ENCODE measurements at regions not wholly inside any gene's neighbourhood (a gene's known extent, or its start where the extent isn't known, plus 50 kb on each side); places are given as distances from the start of the nearest gene placed in this dataset.
"Not testable (repeated sequence)": the region's sequence is repeated elsewhere in the genome, so short reads cannot be mapped to it uniquely, and the experiment has no call there.

DNA sequence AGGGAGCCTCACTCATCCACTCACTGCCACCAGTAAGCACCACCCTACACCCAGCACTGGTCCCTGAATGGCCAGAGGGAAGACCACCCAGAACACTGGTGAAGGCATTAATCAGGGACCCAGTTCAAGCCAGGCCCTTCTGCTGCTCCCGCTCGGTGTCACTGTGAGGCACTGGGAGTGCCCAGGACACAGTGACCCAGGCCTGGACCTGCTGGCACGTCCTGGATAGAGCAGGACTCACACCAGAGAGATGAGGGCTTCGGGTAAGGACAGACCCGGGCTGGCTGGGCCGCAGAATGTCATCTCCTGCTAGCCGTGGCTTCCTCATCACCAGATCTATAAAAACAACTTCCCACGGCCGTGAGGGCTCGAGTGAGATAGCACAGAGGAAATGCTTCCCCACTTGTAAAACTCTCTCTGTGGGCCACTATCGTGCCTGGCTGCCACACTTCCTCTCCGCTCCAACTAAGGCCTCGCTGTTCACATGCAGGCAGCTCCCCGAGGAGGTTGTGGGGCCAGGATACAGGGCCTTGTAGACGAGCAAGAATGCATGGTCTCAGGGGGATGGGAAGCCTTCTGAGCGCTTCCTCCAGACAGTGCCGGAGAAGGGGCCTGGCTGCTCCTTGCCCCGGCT, 158.1 kb downstream of the NPIPB11 start:
- H3K36me3 ChIP-seq (ENCODE audit: insufficient read depth, low read length); H3K4me3 ChIP-seq (ENCODE audit: low read depth in 1 of 2, low read length in 2 of 2); H3K9ac ChIP-seq (ENCODE audit: low read length); H3K4me1 ChIP-seq (ENCODE audit: insufficient read depth, low read length); H3K27me3 ChIP-seq (ENCODE audit: control insufficient read depth in 1 of 2, insufficient read depth in 2 of 2, low read length in 2 of 2); H3K27ac ChIP-seq (ENCODE audit: low read depth, low read length); H3K9me3 ChIP-seq (ENCODE audit: low read length): not testable (repeated sequence)

DNA sequence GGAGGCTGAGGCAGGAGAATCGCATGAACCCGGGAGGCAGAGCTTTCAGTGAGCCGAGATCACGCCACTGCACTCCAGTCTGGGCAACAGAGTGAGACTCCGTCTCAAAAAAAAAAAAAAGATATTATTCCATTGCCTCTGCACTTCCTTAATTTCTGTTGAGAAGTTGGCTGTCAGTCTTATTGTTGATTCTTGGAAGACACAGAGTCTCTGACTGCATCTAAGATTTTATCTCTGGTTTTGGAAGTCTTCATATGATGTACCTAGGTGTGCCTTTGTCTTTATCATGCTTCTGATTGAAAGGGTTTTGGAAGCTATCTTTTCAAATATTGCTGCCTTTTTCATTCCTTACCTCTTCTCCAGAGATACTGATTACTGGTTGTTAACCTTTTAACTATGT, 160.4 kb downstream of the NPIPB11 start:
- H3K9ac ChIP-seq (ENCODE audit: low read length); H3K36me3 ChIP-seq (ENCODE audit: insufficient read depth, low read length); H3K27me3 ChIP-seq (ENCODE audit: control insufficient read depth in 1 of 2, insufficient read depth in 2 of 2, low read length in 2 of 2); H3K4me1 ChIP-seq (ENCODE audit: insufficient read depth, low read length); H3K27ac ChIP-seq (ENCODE audit: low read depth, low read length); H3K4me3 ChIP-seq (ENCODE audit: low read depth in 1 of 2, low read length in 2 of 2); H3K9me3 ChIP-seq (ENCODE audit: low read length): not testable (repeated sequence)

DNA sequence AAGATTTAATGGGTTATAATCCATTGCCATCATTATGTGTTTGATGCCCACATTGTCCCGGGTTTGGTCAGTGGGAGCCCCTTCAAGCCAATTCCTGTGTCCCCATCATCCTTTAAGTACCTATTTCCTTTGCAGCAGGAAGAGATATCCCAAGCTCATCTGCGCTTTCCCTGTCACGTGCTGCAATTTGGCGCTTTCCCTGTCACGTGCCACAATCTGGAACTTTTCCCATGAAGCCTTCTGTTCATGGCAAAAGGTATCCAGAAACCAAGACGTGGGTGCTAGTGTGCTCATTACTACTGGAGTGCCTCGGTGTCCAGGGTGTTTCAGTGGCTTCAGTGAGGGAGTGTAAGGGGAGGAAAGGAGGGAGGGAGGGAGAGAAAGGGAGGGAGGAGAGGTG, 168.5 kb downstream of the NPIPB11 start:
- Histone ChIP-seq H3K27ac (ENCODE audit: low read depth, low read length) (no peak overlapping the region), H3K4me3 (ENCODE audit: low read depth in 1 of 2, low read length in 2 of 2) (no peak overlapping the region), H3K9me3 (ENCODE audit: low read length) (no peaks in the 10 kb centered on the region), H3K36me3 (ENCODE audit: insufficient read depth, low read length) (no peaks in the 10 kb centered on the region), H3K9ac (ENCODE audit: low read length) (no peak overlapping the region), H3K27me3 (ENCODE audit: control insufficient read depth in 1 of 2, insufficient read depth in 2 of 2, low read length in 2 of 2) (no peaks in the 10 kb centered on the region), H3K4me1 (ENCODE audit: insufficient read depth, low read length) (no peaks in the 10 kb centered on the region)

DNA sequence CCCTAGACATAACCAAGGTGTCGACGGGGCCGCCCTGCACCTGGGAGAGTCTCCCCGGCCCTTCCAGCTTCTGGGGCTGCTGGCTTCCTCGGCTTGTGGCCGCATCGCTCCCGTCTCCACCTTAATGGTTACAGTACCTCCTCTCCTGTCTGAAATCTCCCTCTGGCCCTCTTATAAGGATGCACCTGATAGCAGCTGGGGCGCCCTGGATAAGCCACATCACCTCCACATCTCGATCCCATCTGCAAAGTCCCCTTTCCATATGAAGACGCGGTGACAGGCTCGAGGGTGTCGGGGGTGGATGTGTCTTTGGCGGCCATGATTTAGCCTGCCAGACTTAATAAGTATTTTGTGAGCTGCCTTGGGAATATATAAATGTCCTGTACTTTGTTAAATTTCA, 169.0 kb downstream of the NPIPB11 start:
- H3K36me3 ChIP-seq (ENCODE audit: insufficient read depth, low read length); H3K9me3 ChIP-seq (ENCODE audit: low read length); H3K4me1 ChIP-seq (ENCODE audit: insufficient read depth, low read length); H3K9ac ChIP-seq (ENCODE audit: low read length); H3K4me3 ChIP-seq (ENCODE audit: low read depth in 1 of 2, low read length in 2 of 2); H3K27me3 ChIP-seq (ENCODE audit: control insufficient read depth in 1 of 2, insufficient read depth in 2 of 2, low read length in 2 of 2); H3K27ac ChIP-seq (ENCODE audit: low read depth, low read length): not testable (repeated sequence)

DNA sequence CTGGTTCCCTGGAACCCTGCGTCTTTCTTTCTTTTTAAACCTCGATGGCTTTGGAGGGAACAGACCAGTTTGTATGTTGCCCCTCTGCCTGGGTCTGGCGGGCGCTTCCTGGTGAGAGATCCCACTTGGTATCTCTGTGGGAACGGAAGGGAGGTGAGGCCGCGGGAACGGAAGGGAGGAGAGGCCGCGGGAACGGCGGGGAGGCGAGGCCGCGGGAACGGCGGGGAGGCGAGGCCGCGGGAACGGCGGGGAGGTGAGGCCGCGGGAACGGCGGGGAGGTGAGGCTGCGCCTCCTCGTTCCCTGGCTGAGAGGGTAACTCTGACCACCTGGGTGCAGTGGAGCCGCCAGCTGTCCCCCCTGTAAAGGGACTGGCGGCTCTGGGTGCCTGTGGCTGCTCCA, 169.5 kb downstream of the NPIPB11 start:
- not testable (repeated sequence) for H3K27me3 ChIP-seq (ENCODE audit: control insufficient read depth in 1 of 2, insufficient read depth in 2 of 2, low read length in 2 of 2); H3K9ac ChIP-seq (ENCODE audit: low read length); H3K27ac ChIP-seq (ENCODE audit: low read depth, low read length); H3K4me1 ChIP-seq (ENCODE audit: insufficient read depth, low read length); H3K4me3 ChIP-seq (ENCODE audit: low read depth in 1 of 2, low read length in 2 of 2); H3K36me3 ChIP-seq (ENCODE audit: insufficient read depth, low read length); H3K9me3 ChIP-seq (ENCODE audit: low read length)

DNA sequence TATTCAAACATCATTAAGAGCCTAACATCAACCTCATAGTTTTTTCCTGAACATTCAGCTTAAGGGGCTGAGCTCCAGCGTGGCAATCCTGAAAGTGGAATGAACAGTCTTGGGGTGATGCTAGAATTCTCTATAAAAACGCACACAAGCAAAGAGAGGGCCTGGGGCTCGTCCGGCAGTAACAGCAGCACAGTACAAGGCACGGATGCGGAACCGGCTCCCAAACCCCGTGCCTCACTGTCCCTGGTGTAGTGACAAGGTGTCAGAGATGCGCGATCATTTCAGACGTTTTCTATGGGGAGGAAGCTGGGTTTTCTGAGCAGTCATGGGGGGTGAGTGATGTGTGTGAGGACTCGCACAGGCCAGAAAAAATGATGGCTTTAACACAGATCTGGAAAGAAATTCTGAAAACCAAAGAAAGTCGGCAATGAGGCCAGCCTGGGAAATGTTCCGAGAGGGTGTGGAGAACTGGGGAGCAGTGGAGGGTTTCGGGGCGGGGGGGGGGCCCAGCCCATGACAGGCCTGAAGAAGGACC, 170.6 kb downstream of the NPIPB11 start:
- not testable (repeated sequence) for H3K9me3 ChIP-seq (ENCODE audit: low read length); H3K9ac ChIP-seq (ENCODE audit: low read length); H3K4me3 ChIP-seq (ENCODE audit: low read depth in 1 of 2, low read length in 2 of 2); H3K4me1 ChIP-seq (ENCODE audit: insufficient read depth, low read length); H3K27me3 ChIP-seq (ENCODE audit: control insufficient read depth in 1 of 2, insufficient read depth in 2 of 2, low read length in 2 of 2); H3K27ac ChIP-seq (ENCODE audit: low read depth, low read length); H3K36me3 ChIP-seq (ENCODE audit: insufficient read depth, low read length)

DNA sequence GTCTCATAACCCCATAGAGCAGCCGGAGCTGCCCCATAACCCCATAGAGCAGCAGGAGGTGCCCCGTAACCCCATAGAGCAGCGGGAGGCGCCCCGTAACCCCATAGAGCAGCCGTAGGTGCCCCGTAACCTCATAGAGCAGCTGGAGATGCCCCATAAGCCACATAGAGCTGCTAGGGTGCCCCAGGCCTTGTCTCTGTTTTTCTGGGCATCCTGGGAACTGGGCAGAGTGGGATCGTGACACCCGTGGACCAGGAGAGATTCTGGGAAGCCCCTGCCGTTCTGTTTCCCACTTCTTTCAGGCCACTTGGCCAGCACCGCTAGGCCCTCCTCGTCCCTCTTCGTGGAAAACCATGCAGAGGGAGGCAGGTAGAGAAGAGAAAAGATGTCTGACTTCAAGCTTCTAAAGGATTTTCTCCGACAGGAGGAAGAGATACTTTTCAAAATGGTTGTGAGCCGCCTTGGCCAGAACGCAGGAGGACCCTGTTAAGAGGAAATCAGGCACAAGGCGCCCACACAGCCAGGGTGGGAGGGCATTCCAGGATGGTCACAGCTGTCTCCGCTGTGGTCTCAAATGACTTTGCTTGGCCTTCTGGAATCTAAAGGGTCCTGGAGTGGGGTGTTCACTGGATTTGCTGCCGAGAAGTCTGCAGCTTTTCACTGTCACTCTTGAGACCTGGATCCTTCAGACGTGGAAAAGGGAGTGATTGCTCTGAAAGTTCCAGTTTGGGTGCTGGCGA, 171.8 kb downstream of the NPIPB11 start:
- not testable (repeated sequence) for H3K27me3 ChIP-seq (ENCODE audit: control insufficient read depth in 1 of 2, insufficient read depth in 2 of 2, low read length in 2 of 2); H3K9ac ChIP-seq (ENCODE audit: low read length); H3K4me1 ChIP-seq (ENCODE audit: insufficient read depth, low read length); H3K27ac ChIP-seq (ENCODE audit: low read depth, low read length); H3K36me3 ChIP-seq (ENCODE audit: insufficient read depth, low read length); H3K9me3 ChIP-seq (ENCODE audit: low read length); H3K4me3 ChIP-seq (ENCODE audit: low read depth in 1 of 2, low read length in 2 of 2)

DNA sequence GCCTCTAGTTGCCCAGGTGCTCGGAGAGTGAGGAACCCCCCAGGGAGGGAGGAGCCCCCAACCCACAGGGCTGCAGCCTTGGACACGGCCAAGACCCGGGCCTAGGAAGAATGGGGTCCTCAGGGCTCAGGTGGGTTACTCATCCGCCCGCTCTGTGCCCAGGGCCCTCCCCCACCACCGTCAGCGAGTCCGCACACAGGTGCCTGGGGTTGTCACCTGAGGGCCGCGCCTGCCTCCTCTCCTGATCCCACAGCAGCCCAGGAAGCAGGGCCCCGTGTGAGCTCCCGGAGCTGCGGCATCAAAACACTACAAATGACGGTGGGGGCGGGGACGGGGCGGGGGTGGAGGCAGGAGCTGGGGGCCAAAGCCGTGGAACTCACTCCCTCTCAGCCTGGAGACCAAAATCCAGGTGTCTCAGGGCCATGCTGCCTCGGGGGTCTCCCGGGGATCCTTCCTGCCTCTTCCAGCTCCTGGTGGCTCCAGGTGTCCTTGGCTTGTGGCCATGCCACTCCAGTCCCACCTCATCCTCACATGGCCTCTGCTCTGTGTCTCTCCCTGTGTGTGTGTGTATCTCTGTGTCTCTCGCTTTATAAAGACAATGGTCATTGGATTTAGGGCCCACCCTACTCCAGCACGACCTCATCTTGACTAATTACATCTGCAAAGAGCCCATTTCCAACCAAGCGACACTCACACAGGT, 172.7 kb downstream of the NPIPB11 start:
- H3K27me3 ChIP-seq (ENCODE audit: control insufficient read depth in 1 of 2, insufficient read depth in 2 of 2, low read length in 2 of 2); H3K9ac ChIP-seq (ENCODE audit: low read length); H3K4me3 ChIP-seq (ENCODE audit: low read depth in 1 of 2, low read length in 2 of 2); H3K9me3 ChIP-seq (ENCODE audit: low read length); H3K27ac ChIP-seq (ENCODE audit: low read depth, low read length); H3K36me3 ChIP-seq (ENCODE audit: insufficient read depth, low read length); H3K4me1 ChIP-seq (ENCODE audit: insufficient read depth, low read length): not testable (repeated sequence)

DNA sequence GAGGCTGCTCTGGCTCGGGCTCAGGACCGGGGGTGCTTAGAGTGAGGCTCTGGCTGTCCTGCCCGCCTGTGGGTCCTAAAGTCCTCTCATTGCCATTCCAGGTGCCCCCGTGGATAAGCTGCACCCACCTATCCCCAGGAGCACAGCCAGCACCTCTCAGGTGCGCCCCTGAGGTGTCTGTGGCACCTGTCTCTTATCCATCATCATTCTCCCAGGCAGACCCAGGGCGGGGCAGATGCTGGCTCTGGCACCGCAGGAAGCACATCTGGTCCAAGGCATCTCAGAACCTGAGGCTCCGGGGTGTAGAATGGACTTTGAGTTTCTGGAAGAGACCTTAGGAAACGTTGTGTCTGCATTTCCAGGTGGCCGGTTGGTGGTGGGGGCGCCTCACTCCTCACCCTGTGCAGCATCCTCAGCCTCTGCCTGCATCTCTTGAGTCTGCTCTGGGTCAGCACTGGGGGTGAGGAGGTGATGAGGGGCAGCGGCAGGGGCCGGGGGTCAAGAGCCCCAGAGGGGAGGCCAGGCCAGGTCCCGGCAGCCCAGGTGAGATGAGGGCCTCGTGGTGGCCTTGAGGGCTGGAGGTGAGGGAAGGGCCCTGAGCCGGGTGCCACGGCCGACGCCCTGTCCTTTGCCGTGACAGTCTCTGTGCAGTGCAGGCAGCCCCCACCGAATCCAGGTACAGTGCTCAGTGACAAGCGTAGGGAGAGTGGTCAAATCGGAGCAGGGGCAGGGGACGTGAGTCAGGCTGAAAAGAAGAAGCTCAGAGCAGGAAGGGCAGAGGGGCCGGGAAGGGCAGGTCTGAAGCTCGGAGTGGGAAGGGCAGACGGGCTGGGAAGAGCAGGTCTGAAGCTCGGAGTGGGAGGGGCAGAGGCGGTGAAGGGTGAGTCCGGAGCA, 173.5 kb downstream of the NPIPB11 start:
- no peak overlapping the region for H3K9ac ChIP-seq (ENCODE audit: low read length)
- no peaks in the 10 kb centered on the region for H3K9me3 ChIP-seq (ENCODE audit: low read length)
- no peak overlapping the region for H3K27ac ChIP-seq (ENCODE audit: low read depth, low read length)
- no peak overlapping the region for H3K4me3 ChIP-seq (ENCODE audit: low read depth in 1 of 2, low read length in 2 of 2)
- H3K27me3 ChIP-seq (ENCODE audit: control insufficient read depth in 1 of 2, insufficient read depth in 2 of 2, low read length in 2 of 2) = no peaks in the 10 kb centered on the region
- H3K36me3 ChIP-seq (ENCODE audit: insufficient read depth, low read length) = no peaks in the 10 kb centered on the region
- no peaks in the 10 kb centered on the region for H3K4me1 ChIP-seq (ENCODE audit: insufficient read depth, low read length)

DNA sequence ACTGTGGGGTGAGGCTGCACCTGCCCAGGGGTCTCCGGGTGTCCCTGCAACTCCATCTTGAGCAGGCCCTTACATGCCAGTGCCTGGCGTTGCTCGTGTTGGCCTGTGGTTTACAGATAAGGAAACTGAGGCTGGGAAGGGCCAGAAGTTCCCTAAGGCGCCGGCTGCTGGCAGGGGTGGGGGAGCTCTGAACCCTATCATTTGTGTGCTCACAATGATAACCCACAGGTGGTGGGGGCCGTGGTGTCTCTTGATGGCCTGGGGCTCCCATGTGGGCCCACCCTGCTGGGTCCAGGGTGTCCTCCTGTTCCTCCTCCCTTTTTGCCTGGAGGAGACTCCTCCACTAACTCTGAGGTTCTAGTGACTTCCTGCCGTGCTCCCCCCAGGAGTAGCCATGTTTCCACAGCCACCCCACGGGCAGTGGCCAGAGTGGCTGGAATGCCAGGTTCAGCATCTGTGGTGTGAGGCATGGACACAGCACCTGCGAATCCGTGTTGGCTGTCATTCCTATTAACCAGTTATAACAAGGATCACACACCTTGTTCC, 174.3 kb downstream of the NPIPB11 start:
- not testable (repeated sequence) for H3K9ac ChIP-seq (ENCODE audit: low read length); H3K4me1 ChIP-seq (ENCODE audit: insufficient read depth, low read length); H3K4me3 ChIP-seq (ENCODE audit: low read depth in 1 of 2, low read length in 2 of 2); H3K9me3 ChIP-seq (ENCODE audit: low read length); H3K27me3 ChIP-seq (ENCODE audit: control insufficient read depth in 1 of 2, insufficient read depth in 2 of 2, low read length in 2 of 2); H3K27ac ChIP-seq (ENCODE audit: low read depth, low read length); H3K36me3 ChIP-seq (ENCODE audit: insufficient read depth, low read length)

DNA sequence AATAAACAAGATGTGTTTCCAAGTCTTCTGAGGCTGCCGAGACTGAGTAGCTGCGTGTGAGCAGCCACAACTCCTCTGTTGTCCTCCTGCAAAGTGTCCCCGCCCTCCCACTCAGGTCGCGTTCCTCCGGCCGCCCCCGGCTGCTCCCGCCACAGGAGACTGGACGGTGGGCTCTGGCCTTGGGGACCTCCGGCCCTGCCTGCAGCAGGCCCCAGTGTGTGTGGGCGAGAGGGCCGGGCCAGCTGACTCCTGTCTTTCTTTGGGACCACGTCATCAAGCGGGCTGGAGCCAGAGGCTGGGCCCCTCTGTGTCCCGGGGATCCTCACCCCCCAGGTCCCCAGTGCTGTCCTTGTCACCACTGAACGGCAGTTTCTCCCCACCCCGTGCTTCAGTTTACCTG, 175.3 kb downstream of the NPIPB11 start:
- H3K4me3 ChIP-seq (ENCODE audit: low read depth in 1 of 2, low read length in 2 of 2) = no peak overlapping the region
- no peaks in the 10 kb centered on the region for H3K27me3 ChIP-seq (ENCODE audit: control insufficient read depth in 1 of 2, insufficient read depth in 2 of 2, low read length in 2 of 2)
- no peaks in the 10 kb centered on the region for H3K9me3 ChIP-seq (ENCODE audit: low read length)
- H3K27ac ChIP-seq (ENCODE audit: low read depth, low read length) = no peak overlapping the region
- H3K9ac ChIP-seq (ENCODE audit: low read length) = no peak overlapping the region
- H3K36me3 ChIP-seq (ENCODE audit: insufficient read depth, low read length) = no peaks in the 10 kb centered on the region
- H3K4me1 ChIP-seq (ENCODE audit: insufficient read depth, low read length) = no peaks in the 10 kb centered on the region

Data from muscle layer of colon (tissue), 2 donors.